ENCODE measurements at regions not wholly inside any gene's neighbourhood (a gene's known extent, or its start where the extent isn't known, plus 50 kb on each side); places are given as distances from the start of the nearest gene placed in this dataset.

- intact Hi-C loops (cut with DNase I), result no loop called here
- TF ChIP-seq CTCF (IDR thresholded peaks at IDR 0.05), result no peak
- no peaks in the 10 kb centered on the region for H3K9me3 ChIP-seq
- no peaks in the 10 kb centered on the region for H3K36me3 ChIP-seq
- ATAC-seq (no peak), DNase-seq (no peak)
- no peak overlapping the region for H3K4me3 ChIP-seq
- no peaks in the 10 kb centered on the region for H3K4me1 ChIP-seq
- H3K27ac ChIP-seq, result no peak overlapping the region
- no peaks in the 10 kb centered on the region for H3K27me3 ChIP-seq
These were observed 128.0 kb downstream of the BARX2 start for GRCh38 chr11:129503646-129504045.

- Histone ChIP-seq H3K36me3 (no peaks in the 10 kb centered on the region), H3K9me3 (no peaks in the 10 kb centered on the region), H3K27me3 (no peaks in the 10 kb centered on the region), H3K27ac (no peak overlapping the region), H3K4me3 (no peak overlapping the region), H3K4me1 (no peaks in the 10 kb centered on the region)
- intact Hi-C loops (cut with DNase I), result no loop called here
- ATAC-seq (no peak), DNase-seq (no peak)
- TF ChIP-seq CTCF (IDR thresholded peaks at IDR 0.05), result no peak
These were observed 129.6 kb downstream of the BARX2 start for GRCh38 chr11:129505266-129505665.

DNA sequence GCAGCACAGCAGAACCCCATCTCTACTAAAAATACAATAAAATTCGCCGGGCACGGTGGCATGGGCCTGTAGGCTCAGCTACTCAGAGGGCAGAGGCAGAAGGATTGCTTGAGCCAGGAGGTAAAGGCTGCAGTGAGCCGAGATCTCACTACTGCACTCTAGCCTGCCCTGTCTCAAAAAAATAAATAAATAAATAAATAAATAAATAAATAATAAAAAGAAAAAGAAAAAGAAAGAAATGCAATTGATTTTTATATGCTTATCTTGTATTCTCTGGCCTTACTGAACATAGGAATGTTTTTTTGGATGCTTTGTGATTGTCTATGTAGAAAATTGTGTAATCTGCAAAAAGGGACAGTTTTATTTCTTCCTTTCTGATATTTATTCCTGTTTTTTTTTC lies 132.5 kb downstream of the BARX2 start:
- ATAC-seq (no peak), DNase-seq (no peak)
- intact Hi-C loops (cut with DNase I), result no loop called here
- Histone ChIP-seq H3K4me1 (no peaks in the 10 kb centered on the region), H3K36me3 (no peaks in the 10 kb centered on the region), H3K27me3 (no peaks in the 10 kb centered on the region), H3K4me3 (no peak overlapping the region), H3K9me3 (no peaks in the 10 kb centered on the region), H3K27ac (no peak overlapping the region)
- TF ChIP-seq CTCF (IDR thresholded peaks at IDR 0.05), result no peak

DNA sequence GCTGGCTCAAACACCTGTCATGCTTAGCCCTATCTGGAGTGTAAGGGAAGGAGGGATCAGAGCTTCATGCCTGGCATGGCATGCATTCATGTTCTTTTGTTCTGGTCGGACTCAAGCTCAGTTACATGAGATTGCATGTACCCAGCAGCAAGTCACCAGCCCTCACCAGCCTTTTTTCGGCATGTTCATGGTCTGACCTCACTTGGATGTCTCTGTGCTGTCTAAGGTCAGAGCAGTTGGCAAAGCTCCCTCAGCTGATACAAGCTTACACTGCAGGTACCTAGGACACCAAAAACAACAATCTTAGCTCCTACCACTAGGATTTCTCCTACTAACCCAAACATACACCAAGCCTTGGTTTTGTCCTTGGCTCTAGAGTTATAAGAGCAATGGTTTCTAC lies 152.6 kb downstream of the BARX2 start:
- no peak for DNase-seq
- Histone ChIP-seq H3K27ac (no peak overlapping the region), H3K27me3 (no peaks in the 10 kb centered on the region), H3K9me3 (no peaks in the 10 kb centered on the region), H3K4me1 (no peaks in the 10 kb centered on the region), H3K4me3 (no peak overlapping the region), H3K36me3 (no peaks in the 10 kb centered on the region)
- intact Hi-C loops (cut with DNase I), result no loop called here
- TF ChIP-seq CTCF (IDR thresholded peaks at IDR 0.05), result no peak
- ATAC-seq, result no peak

- DNase-seq (no peak), ATAC-seq (no peak)
- H3K27me3 ChIP-seq, result no peaks in the 10 kb centered on the region
- no peak overlapping the region for H3K4me3 ChIP-seq
- H3K4me1 ChIP-seq, result no peaks in the 10 kb centered on the region
- H3K27ac ChIP-seq, result no peak overlapping the region
- intact Hi-C loops (cut with DNase I), result no loop called here
- no peaks in the 10 kb centered on the region for H3K36me3 ChIP-seq
- no peak for TF ChIP-seq CTCF (IDR thresholded peaks at IDR 0.05)
- no peaks in the 10 kb centered on the region for H3K9me3 ChIP-seq
These were observed 154.7 kb downstream of the BARX2 start for GRCh38 chr11:129530154-129530895.

GRCh38 chr11:129533395-129533794 lies 157.7 kb downstream of the BARX2 start:
- H3K27me3 ChIP-seq, result no peaks in the 10 kb centered on the region
- no peaks in the 10 kb centered on the region for H3K36me3 ChIP-seq
- no peak for TF ChIP-seq CTCF (IDR thresholded peaks at IDR 0.05)
- H3K4me3 ChIP-seq, result no peak overlapping the region
- intact Hi-C loops (cut with DNase I), result no loop called here
- no peak overlapping the region for H3K27ac ChIP-seq
- H3K9me3 ChIP-seq, result no peaks in the 10 kb centered on the region
- no peaks in the 10 kb centered on the region for H3K4me1 ChIP-seq
- DNase-seq (no peak), ATAC-seq (no peak)

All from upper lobe of right lung (tissue), 1 donor.